H54 (cell line): ENCODE measurements at regions not wholly inside any gene's neighbourhood (a gene's known extent, or its start where the extent isn't known, plus 50 kb on each side); places are given as distances from the start of the nearest gene placed in this dataset.
"Not testable (repeated sequence)": the region's sequence is repeated elsewhere in the genome, so short reads cannot be mapped to it uniquely, and the experiment has no call there.

ENCODE experiments used
- DNase-seq: peaks from one replicate; pipeline ENCODE4 v3.0.0; 2011; ENCODE audit warnings: low spot score, mixed read lengths; ENCODE audit not compliant: insufficient read length
- FAIRE-seq: peaks from 3 replicates; lab custom pipeline; 2011; peaks lifted over from hg19 to GRCh38; lab: Jason Lieb, UNC
- POLR2A ChIP-seq: IDR thresholded peaks from 2 replicates; pipeline ENCODE4 v1.6.1; 2011; ENCODE audit warnings: low read depth, mild to moderate bottlenecking, low read length

GRCh38 chr3:69613286-69613685, 126.0 kb upstream of the MITF start:
- TF ChIP-seq POLR2A: no peak
- FAIRE-seq (no peak), DNase-seq (no peak)

- FAIRE-seq (no peak), DNase-seq (no peak)
- TF ChIP-seq POLR2A: no peak
Observed at GRCh38 chr3:69612791-69613190, 126.5 kb upstream of the MITF start.

GRCh38 chr3:69609566-69609965, 129.7 kb upstream of the MITF start:
- not testable (repeated sequence) for DNase-seq, FAIRE-seq

GRCh38 chr3:69607466-69608305, 131.6 kb upstream of the MITF start:
- no peak for TF ChIP-seq POLR2A
- FAIRE-seq: no peak
- DNase-seq: no peak

GRCh38 chr3:69605867-69606266, 133.4 kb upstream of the MITF start:
- TF ChIP-seq POLR2A: no peak
- FAIRE-seq (no peak), DNase-seq (no peak)

GRCh38 chr3:69604735-69605450, 134.4 kb upstream of the MITF start:
- no peak for FAIRE-seq
- no peak for TF ChIP-seq POLR2A
- no peak for DNase-seq

- TF ChIP-seq POLR2A: no peak
Observed at GRCh38 chr3:69602112-69602511, 137.2 kb upstream of the MITF start.

GRCh38 chr3:69594286-69594685, 145.0 kb upstream of the MITF start:
- TF ChIP-seq POLR2A: no peak
- DNase-seq: no peak
- no peak for FAIRE-seq

More at GRCh38 chr3:69602112-69602511, 137.2 kb upstream of the MITF start:
- FAIRE-seq: no peak
- no peak for DNase-seq

- no peak for TF ChIP-seq POLR2A
- DNase-seq (no peak), FAIRE-seq (no peak)
Observed at GRCh38 chr3:69591164-69591736, 148.0 kb upstream of the MITF start.

GRCh38 chr3:69590111-69590510, 149.2 kb upstream of the MITF start:
- no peak for TF ChIP-seq POLR2A
- FAIRE-seq (no peak), DNase-seq (no peak)

GRCh38 chr3:69588170-69588569, 151.1 kb upstream of the MITF start:
- no peak for FAIRE-seq
- no peak for TF ChIP-seq POLR2A
- DNase-seq: no peak

- no peak for FAIRE-seq
- no peak for TF ChIP-seq POLR2A
Observed at GRCh38 chr3:69585472-69585871, 153.8 kb upstream of the MITF start.

GRCh38 chr3:69582044-69582443, 157.2 kb upstream of the MITF start:
- TF ChIP-seq POLR2A: no peak
- DNase-seq: no peak

More at GRCh38 chr3:69585472-69585871, 153.8 kb upstream of the MITF start:
- DNase-seq: no peak

More at GRCh38 chr3:69582044-69582443, 157.2 kb upstream of the MITF start:
- no peak for FAIRE-seq
